B cell (primary cell): ENCODE measurements at regions not wholly inside any gene's neighbourhood (a gene's known extent, or its start where the extent isn't known, plus 50 kb on each side); places are given as distances from the start of the nearest gene placed in this dataset.

ENCODE experiments used
- ATAC-seq: fragments of 200-7000 bp; cut with Tn5 transposase; one replicate; pipeline ENCODE4 v1.10.0; 2021; ENCODE audit warnings: low read depth, mild to moderate bottlenecking, moderate number of reproducible peaks, moderate library complexity
- CTCF ChIA-PET: fragments of 350-600 bp; sonication (Branson Sonifier 250); formaldehyde crosslinking; loops from one replicate; lab custom pipeline; 2021; ENCODE audit warnings: antibody characterized with exemption, inconsistent platforms; lab: Charles Lee
- POLR2A ChIA-PET: fragments of 350-600 bp; sonication (Branson Sonifier 250); formaldehyde crosslinking; loops from one replicate; lab custom pipeline; 2021; ENCODE audit warnings: antibody characterized with exemption; lab: Charles Lee
- DNase-seq: peaks from one replicate; pipeline ENCODE4 v3.0.0; 2013
- H2AFZ ChIP-seq: 2 replicates; pipeline ENCODE4 v1.6.1; 2012; ENCODE audit warnings: mild to moderate bottlenecking, low read depth, low read length; ENCODE audit not compliant: insufficient read depth, poor library complexity, severe bottlenecking
- H3K27ac ChIP-seq, 2 donors: 1 replicate in 1 of 2; 2 replicates in 1 of 2; pipeline ENCODE4 v1.5.1; 2012 to 2013; ENCODE audit warnings: low read length in 2 of 2, mild to moderate bottlenecking in 2 of 2, moderate library complexity in 1 of 2
- H3K27me3 ChIP-seq, 4 experiments: fragments of 200-600 bp in 1 of 4; sonication (generic) in 1 of 4; replicated peaks in 1 of 4; 1 replicate in 2 of 4; 2 replicates in 2 of 4; pipeline versions ENCODE4 v1.6.1 to v1.7.0; 2013 to 2016; ENCODE audit warnings: low read length in 3 of 4, mild to moderate bottlenecking in 2 of 4, mixed read lengths in 1 of 4, moderate library complexity in 1 of 4; ENCODE audit not compliant: insufficient read depth in 4 of 4, control insufficient read depth in 3 of 4; ENCODE audit errors: control extremely low read depth in 1 of 4
- H3K36me3 ChIP-seq, 2 experiments: replicated peaks in 1 of 2; 1 replicate in 1 of 2; 2 replicates in 1 of 2; pipeline versions ENCODE4 v1.6.1 to v1.7.1; 2013; ENCODE audit warnings: low read length in 1 of 2; ENCODE audit not compliant: insufficient read depth in 2 of 2, control insufficient read depth in 1 of 2; ENCODE audit errors: control extremely low read depth in 1 of 2, extremely low read depth in 1 of 2
- H3K4me1 ChIP-seq, 2 donors: fragments of 200-600 bp in 1 of 2; sonication (generic) in 1 of 2; 1 replicate in 1 of 2; 2 replicates in 1 of 2; pipeline versions ENCODE4 v1.5.1 to v1.6.1; 2013 to 2017; ENCODE audit warnings: low read length in 2 of 2; ENCODE audit not compliant: control insufficient read depth in 2 of 2, insufficient read depth in 2 of 2
- H3K4me2 ChIP-seq: replicated peaks from 2 replicates; pipeline ENCODE3; 2012; ENCODE audit warnings: mild to moderate bottlenecking, low read depth, low read length; ENCODE audit not compliant: poor library complexity, severe bottlenecking
- H3K4me3 ChIP-seq, 5 experiments: fragments of 200-600 bp in 1 of 5; sonication (generic) in 1 of 5; 1 replicate in 3 of 5; 2 replicates in 2 of 5; pipeline versions ENCODE4 v1.5.1 to v1.7.0; 2011 to 2016; ENCODE audit warnings: low read length in 4 of 5, mild to moderate bottlenecking in 4 of 5, low read depth in 2 of 5, control low read depth in 1 of 5, moderate library complexity in 1 of 5; ENCODE audit not compliant: insufficient read depth in 1 of 5; ENCODE audit errors: control extremely low read depth in 1 of 5, extremely low read depth in 1 of 5
- H3K79me2 ChIP-seq: fragments of 200-600 bp; sonication (generic); one replicate; pipeline ENCODE4 v1.6.0; 2016; ENCODE audit warnings: low read length; ENCODE audit not compliant: control insufficient read depth, insufficient read depth
- H3K9ac ChIP-seq: fragments of 200-600 bp; sonication (generic); 2 replicates; pipeline ENCODE4 v1.6.1; 2017; ENCODE audit warnings: mild to moderate bottlenecking, low read length, moderate library complexity
- H3K9me3 ChIP-seq, 3 donors: one replicate each; pipeline versions ENCODE4 v1.6.1 to v1.7.1; 2013; ENCODE audit warnings: low read length in 2 of 3; ENCODE audit not compliant: control insufficient read depth in 2 of 3, insufficient read depth in 1 of 3; ENCODE audit errors: control extremely low read depth in 1 of 3
- H4K20me1 ChIP-seq: 2 replicates; pipeline ENCODE4 v1.6.0; 2012; ENCODE audit warnings: mild to moderate bottlenecking, low read length; ENCODE audit not compliant: insufficient read depth, control insufficient read depth, poor library complexity, severe bottlenecking
- H3K27ac Mint-ChIP-seq: one replicate; pipeline ENCODE4 v1.8.0; 2021; ENCODE audit warnings: mixed read lengths
- H3K27me3 Mint-ChIP-seq: one replicate; pipeline ENCODE4 v1.8.0; 2021; ENCODE audit warnings: mixed read lengths
- H3K4me1 Mint-ChIP-seq: one replicate; pipeline ENCODE4 v1.8.0; 2021; ENCODE audit warnings: mixed read lengths
- H3K4me3 Mint-ChIP-seq: one replicate; pipeline ENCODE4 v1.8.0; 2021; ENCODE audit warnings: mixed read lengths
- H3K9me3 Mint-ChIP-seq: one replicate; pipeline ENCODE4 v1.8.0; 2022; ENCODE audit warnings: mixed read lengths; ENCODE audit not compliant: insufficient read depth
- CTCF ChIP-seq: fragments of 200-600 bp; IDR thresholded peaks from one replicate; pipeline ENCODE4 v1.8.0; 2022; ENCODE audit warnings: antibody characterized with exemption, mild to moderate bottlenecking
- EZH2 ChIP-seq: IDR thresholded peaks from 2 replicates; pipeline ENCODE4 v1.6.1; 2012; ENCODE audit warnings: borderline replicate concordance, low read depth, mild to moderate bottlenecking, moderate library complexity, low read length; ENCODE audit not compliant: insufficient read depth, poor library complexity, severe bottlenecking
- WGBS: methylation state at CpG from one replicate; pipeline ENCODE4 v1.1.5; 2013; ENCODE audit warnings: missing lambda C conversion rate; ENCODE audit not compliant: insufficient coverage; 5-methylcytosine and 5-hydroxymethylcytosine counted together
- intact Hi-C: fragments of 100-400 bp; cut with micrococcal nuclease; formaldehyde crosslinking; loops from one replicate; pipeline ENCODE4 v1.10.0; 2022

DNA sequence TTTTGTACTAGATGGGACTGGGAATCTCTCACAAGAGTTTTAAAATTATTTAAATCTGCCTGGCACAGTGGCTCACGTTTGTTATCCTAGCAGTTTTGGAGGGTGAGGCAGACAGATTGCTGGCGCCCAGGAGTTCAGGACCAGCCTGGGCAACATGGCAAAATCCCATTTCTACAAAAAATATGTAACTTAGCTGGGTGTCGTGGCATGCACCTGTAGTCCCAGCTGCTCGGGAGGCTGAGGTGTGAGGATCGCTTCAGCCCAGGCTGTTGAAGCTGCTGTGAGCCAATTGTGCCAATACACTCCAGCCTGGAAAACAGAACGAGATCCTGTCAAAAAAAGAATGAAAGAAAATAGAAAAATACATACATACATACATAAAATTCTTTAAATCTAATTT is 685.7 kb upstream of the PIK3C3 start:
- no peak for DNase-seq
- CTCF ChIA-PET, result no interaction called here
- H3K4me3 Mint-ChIP-seq, result no peak overlapping the region
- 83% methylated on average over 1 of the region's 6 CpGs for WGBS
- Histone ChIP-seq H3K27me3 (no peaks in the 10 kb centered on the region), H3K4me2 (no peak overlapping the region), H3K36me3 (no peaks in the 10 kb centered on the region), H4K20me1 (no peaks in the 10 kb centered on the region), H3K4me3 (no peak overlapping the region), H3K27ac (no peak overlapping the region), H2AFZ (no peak overlapping the region), H3K9me3 (peaks cover 0 to 8% (median 0%) of the 10 kb centered on the region in 3 donors), H3K4me1 (no peaks in the 10 kb centered on the region), H3K9ac (no peak overlapping the region), H3K79me2 (no peaks in the 10 kb centered on the region)
- intact Hi-C loops, result no loop called here
- peaks cover 2% of the 10 kb centered on the region for H3K9me3 Mint-ChIP-seq
- H3K4me1 Mint-ChIP-seq, result no peaks in the 10 kb centered on the region
- no peak for ATAC-seq
- TF ChIP-seq EZH2 (no peak), CTCF (no peak)
- POLR2A ChIA-PET, result no interaction called here
- no peaks in the 10 kb centered on the region for H3K27me3 Mint-ChIP-seq
- no peak overlapping the region for H3K27ac Mint-ChIP-seq

- ATAC-seq (no peak), DNase-seq (no peak)
- no peaks in the 10 kb centered on the region for H3K36me3 ChIP-seq
- no peaks in the 10 kb centered on the region for H3K79me2 ChIP-seq
- no peak overlapping the region for H3K4me3 Mint-ChIP-seq
- no peak overlapping the region for H3K4me2 ChIP-seq
- H3K27me3 ChIP-seq, result no peaks in the 10 kb centered on the region
- H4K20me1 ChIP-seq, result no peaks in the 10 kb centered on the region
- no peaks in the 10 kb centered on the region for H3K4me1 ChIP-seq
- ChIA-PET CTCF (no interaction called here), POLR2A (no interaction called here)
- no peak overlapping the region for H2AFZ ChIP-seq
- H3K4me3 ChIP-seq, result no peak overlapping the region
- no peaks in the 10 kb centered on the region for H3K4me1 Mint-ChIP-seq
- H3K27ac Mint-ChIP-seq, result no peak overlapping the region
- no peak overlapping the region for H3K9ac ChIP-seq
- intact Hi-C loops, result no loop called here
- H3K9me3 Mint-ChIP-seq, result peaks cover 2% of the 10 kb centered on the region
- no peaks in the 10 kb centered on the region for H3K27me3 Mint-ChIP-seq
- no peak overlapping the region for H3K27ac ChIP-seq
- WGBS, result no CpG with 5 or more reads among the region's 2 CpGs
- H3K9me3 ChIP-seq, result peaks cover 0 to 3% (median 0%) of the 10 kb centered on the region in 3 donors
- TF ChIP-seq CTCF (no peak), EZH2 (no peak)
Observed at GRCh38 chr18:41268271-41268670, 686.8 kb upstream of the PIK3C3 start.
